ENCODE measurements at regions not wholly inside any gene's neighbourhood (a gene's known extent, or its start where the extent isn't known, plus 50 kb on each side); places are given as distances from the start of the nearest gene placed in this dataset.

GRCh38 chr11:30717009-30717408 lies 130.9 kb upstream of the MPPED2 start:
- TF ChIP-seq EP300 (IDR thresholded peaks at IDR 0.05) (no peak), CTCF (IDR thresholded peaks at IDR 0.05) (no peak)
